ENCODE measurements at regions not wholly inside any gene's neighbourhood (a gene's known extent, or its start where the extent isn't known, plus 50 kb on each side); places are given as distances from the start of the nearest gene placed in this dataset.

- no peak for TF ChIP-seq POLR2A (IDR thresholded peaks at IDR 0.05; ENCODE audit: low read length)
- TF ChIP-seq GATA1 (IDR thresholded peaks at IDR 0.05; ENCODE audit: low read depth, low read length): no peak
Observed at GRCh38 chr2:122755281-122755780, 999.9 kb downstream of the TSN start.
